ENCODE measurements at regions not wholly inside any gene's neighbourhood (a gene's known extent, or its start where the extent isn't known, plus 50 kb on each side); places are given as distances from the start of the nearest gene placed in this dataset.

GRCh38 chr7:93678185-93678584 is 103.7 kb upstream of the CALCR start:
- CTCF ChIA-PET: no interaction called here
- H3K9me3 ChIP-seq (replicated peaks; ENCODE audit: control insufficient read depth, insufficient read depth, low read length): no peaks in the 10 kb centered on the region
- H3K4me1 ChIP-seq (ENCODE audit: control insufficient read depth, extremely low read depth, insufficient read depth, low read length): no peaks in the 10 kb centered on the region
- BruUV-seq (replicated peaks): no TSS peak
- no peak overlapping the region for H3K4me3 ChIP-seq (replicated peaks in 1 of 3; ENCODE audit: insufficient read depth in 1 of 3, low read depth in 1 of 3, low read length in 3 of 3)
- POLR2A ChIA-PET: no interaction called here
- H3K9me1 ChIP-seq (replicated peaks; ENCODE audit: control insufficient read depth, extremely low read depth, insufficient read depth, low read length): no peaks in the 10 kb centered on the region
- H4K20me1 ChIP-seq (replicated peaks; ENCODE audit: control insufficient read depth, extremely low read depth, insufficient read depth, low read length): no peaks in the 10 kb centered on the region
- TF ChIP-seq POLR2A (IDR thresholded peaks at IDR 0.05; ENCODE audit: low read depth, low read length) (no peak), POLR2AphosphoS5 (IDR thresholded peaks at IDR 0.05; ENCODE audit: insufficient read depth, low read depth, low read length) (no peak), CTCF (IDR thresholded peaks at IDR 0.05; ENCODE audit: extremely low read depth in 1 of 2, insufficient read depth in 1 of 2, low read depth in 1 of 2, low read length in 2 of 2) (no peak), EZH2 (IDR thresholded peaks at IDR 0.05; ENCODE audit: borderline replicate concordance, low read depth, low read length, severe bottlenecking) (no peak), MYC (IDR thresholded peaks at IDR 0.05; ENCODE audit: low read depth, low read length) (no peak), GATA2 (IDR thresholded peaks at IDR 0.05; ENCODE audit: insufficient read depth, insufficient read length, low read depth, low read length) (no peak), JUN (IDR thresholded peaks at IDR 0.05; ENCODE audit: borderline replicate concordance, insufficient read depth, insufficient read length, low read depth) (no peak), FOS (IDR thresholded peaks at IDR 0.05; ENCODE audit: borderline replicate concordance, insufficient read depth, low read length) (no peak), MAX (IDR thresholded peaks at IDR 0.05; ENCODE audit: insufficient read depth, insufficient read length) (no peak)
- H3K9ac ChIP-seq (replicated peaks; ENCODE audit: extremely low read depth, insufficient read depth, low read length): no peak overlapping the region
- H3K79me2 ChIP-seq (ENCODE audit: control insufficient read depth, insufficient read depth, low read length): no peaks in the 10 kb centered on the region
- intact Hi-C loops (cut with micrococcal nuclease) (no loop called here), dilution Hi-C loops (cut with MboI; ENCODE audit: extremely low pct_ligation_motif_present, low sequenced_read_pairs) (no loop called here)
- no peak overlapping the region for H2AFZ ChIP-seq (ENCODE audit: low read depth, low read length)
- H3K27me3 ChIP-seq (ENCODE audit: control insufficient read depth in 2 of 2, insufficient read depth in 2 of 2, low read length in 2 of 2): no peaks in the 10 kb centered on the region
- no peak overlapping the region for H3K4me2 ChIP-seq (ENCODE audit: insufficient read depth, low read length)
- DNase-seq (ENCODE audit: low read depth, low spot score): no peak
- no peak overlapping the region for H3K27ac ChIP-seq (ENCODE audit: insufficient read depth, low read depth, low read length)
- no peak for FAIRE-seq
- H3K36me3 ChIP-seq (ENCODE audit: control insufficient read depth in 2 of 2, extremely low read depth in 1 of 2, insufficient read depth in 2 of 2, low read length in 2 of 2): no peaks in the 10 kb centered on the region

All from endothelial cell of umbilical vein (primary cell).